ENCODE measurements at regions not wholly inside any gene's neighbourhood (a gene's known extent, or its start where the extent isn't known, plus 50 kb on each side); places are given as distances from the start of the nearest gene placed in this dataset.

DNA sequence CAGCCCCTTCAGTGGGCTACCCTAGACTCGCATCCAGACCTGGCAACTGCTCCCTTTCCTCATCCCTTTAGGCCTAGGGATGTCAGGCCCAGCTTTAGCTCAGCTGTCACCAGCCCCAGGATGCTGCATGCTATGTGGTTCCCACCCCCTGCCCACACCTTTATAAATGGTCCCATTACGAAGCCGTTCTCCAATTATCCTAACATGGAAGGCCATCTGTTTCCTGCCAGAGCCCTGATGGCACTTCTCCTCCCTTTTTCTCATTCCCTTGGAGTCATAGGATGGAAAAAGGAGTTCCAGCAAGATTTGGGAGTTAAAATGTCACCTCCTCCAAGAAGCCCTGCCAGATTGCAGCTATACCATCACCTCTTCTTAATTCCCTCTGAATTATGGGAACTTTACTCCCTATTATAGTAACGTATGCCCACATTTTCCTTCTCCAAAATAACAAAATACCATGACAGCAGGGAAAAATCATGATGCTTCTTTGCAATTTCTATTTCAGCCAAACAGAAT is 205.0 kb upstream of the GRIK3 start:
- H3K27ac ChIP-seq, result no peak overlapping the region
- TF ChIP-seq, protein P1, sequence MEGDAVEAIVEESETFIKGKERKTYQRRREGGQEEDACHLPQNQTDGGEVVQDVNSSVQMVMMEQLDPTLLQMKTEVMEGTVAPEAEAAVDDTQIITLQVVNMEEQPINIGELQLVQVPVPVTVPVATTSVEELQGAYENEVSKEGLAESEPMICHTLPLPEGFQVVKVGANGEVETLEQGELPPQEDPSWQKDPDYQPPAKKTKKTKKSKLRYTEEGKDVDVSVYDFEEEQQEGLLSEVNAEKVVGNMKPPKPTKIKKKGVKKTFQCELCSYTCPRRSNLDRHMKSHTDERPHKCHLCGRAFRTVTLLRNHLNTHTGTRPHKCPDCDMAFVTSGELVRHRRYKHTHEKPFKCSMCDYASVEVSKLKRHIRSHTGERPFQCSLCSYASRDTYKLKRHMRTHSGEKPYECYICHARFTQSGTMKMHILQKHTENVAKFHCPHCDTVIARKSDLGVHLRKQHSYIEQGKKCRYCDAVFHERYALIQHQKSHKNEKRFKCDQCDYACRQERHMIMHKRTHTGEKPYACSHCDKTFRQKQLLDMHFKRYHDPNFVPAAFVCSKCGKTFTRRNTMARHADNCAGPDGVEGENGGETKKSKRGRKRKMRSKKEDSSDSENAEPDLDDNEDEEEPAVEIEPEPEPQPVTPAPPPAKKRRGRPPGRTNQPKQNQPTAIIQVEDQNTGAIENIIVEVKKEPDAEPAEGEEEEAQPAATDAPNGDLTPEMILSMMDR (conservative IDR thresholded peaks at IDR 0.05), result no peak
- no peak for TF ChIP-seq ZFX (IDR thresholded peaks at IDR 0.05)

GRCh38 chr1:37240897-37241296 is 206.6 kb upstream of the GRIK3 start:
- no peak overlapping the region for H3K27ac ChIP-seq
- TF ChIP-seq, protein P1 (conservative IDR thresholded peaks at IDR 0.05), result no peak
- no peak for TF ChIP-seq ZFX (IDR thresholded peaks at IDR 0.05)

GRCh38 chr1:37242501-37242900 is 208.2 kb upstream of the GRIK3 start:
- TF ChIP-seq, protein P1 (conservative IDR thresholded peaks at IDR 0.05), result no peak
- no peak for TF ChIP-seq ZFX (IDR thresholded peaks at IDR 0.05)
- no peak overlapping the region for H3K27ac ChIP-seq

- TF ChIP-seq ZFX (IDR thresholded peaks at IDR 0.05), result no peak
- TF ChIP-seq, protein P1 (conservative IDR thresholded peaks at IDR 0.05), result no peak
- no peak overlapping the region for H3K27ac ChIP-seq
Observed at GRCh38 chr1:37243368-37244082, 209.2 kb upstream of the GRIK3 start.

DNA sequence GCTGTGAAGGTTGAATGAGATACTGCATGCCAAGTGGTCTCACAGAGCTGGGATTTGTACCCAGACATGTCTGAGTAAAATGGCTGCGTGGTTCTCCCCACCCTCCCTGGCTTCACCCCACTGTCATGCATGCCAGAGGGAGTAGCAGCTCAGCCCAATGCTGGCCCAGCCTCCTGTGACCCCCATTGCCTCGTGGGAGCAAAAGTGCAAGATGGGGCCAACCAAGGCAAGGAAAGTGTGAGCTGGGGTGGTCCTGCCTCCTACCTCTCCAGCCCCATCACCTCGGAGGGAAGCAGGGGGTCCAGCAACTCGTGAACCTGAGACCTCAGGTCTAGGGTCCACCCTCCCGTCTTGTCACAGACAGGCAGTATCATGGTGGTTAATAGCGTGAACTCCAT is 209.8 kb upstream of the GRIK3 start:
- no peak overlapping the region for H3K27ac ChIP-seq
- TF ChIP-seq, protein P1 (conservative IDR thresholded peaks at IDR 0.05), result no peak
- TF ChIP-seq ZFX (IDR thresholded peaks at IDR 0.05), result no peak

GRCh38 chr1:37244815-37245214 is 210.5 kb upstream of the GRIK3 start:
- no peak overlapping the region for H3K27ac ChIP-seq
- no peak for TF ChIP-seq ZFX (IDR thresholded peaks at IDR 0.05)
- TF ChIP-seq, protein P1 (conservative IDR thresholded peaks at IDR 0.05), result no peak

- no peak overlapping the region for H3K27ac ChIP-seq
- TF ChIP-seq ZFX (IDR thresholded peaks at IDR 0.05), result no peak
Observed at GRCh38 chr1:37246631-37247030, 212.3 kb upstream of the GRIK3 start.

GRCh38 chr1:37250371-37250770 is 216.1 kb upstream of the GRIK3 start:
- no peak overlapping the region for H3K27ac ChIP-seq

More at GRCh38 chr1:37250371-37250770, 216.1 kb upstream of the GRIK3 start:
- TF ChIP-seq, protein P1 (conservative IDR thresholded peaks at IDR 0.05), result no peak
- no peak for TF ChIP-seq ZFX (IDR thresholded peaks at IDR 0.05)
